BLaER1 treated with 17β-estradiol and CSF1 and Interleukin-3, amounts not matched to agents 10 nM and 100 nM (cell line): ENCODE measurements at regions not wholly inside any gene's neighbourhood (a gene's known extent, or its start where the extent isn't known, plus 50 kb on each side); places are given as distances from the start of the nearest gene placed in this dataset.

Experiments
- H3K27ac ChIP-seq, 11 experiments: shearing (Covaris generic); formaldehyde crosslinking; 2 replicates each; pipeline ENCODE4 v1.8.1; 2022
- H3K27me3 ChIP-seq, 11 experiments: shearing (Covaris generic); formaldehyde crosslinking; 2 replicates each; pipeline ENCODE4 v1.8.1; 2022
- H3K36me3 ChIP-seq, 11 experiments: shearing (Covaris generic); formaldehyde crosslinking; 2 replicates each; pipeline ENCODE4 v1.8.1; 2022
- H3K4me1 ChIP-seq, 10 experiments: shearing (Covaris generic); formaldehyde crosslinking; 2 replicates each; pipeline ENCODE4 v1.8.1; 2022
- H3K4me2 ChIP-seq, 11 experiments: shearing (Covaris generic); formaldehyde crosslinking; 2 replicates each; pipeline ENCODE4 v1.8.1; 2022
- H3K4me3 ChIP-seq, 10 experiments: shearing (Covaris generic); formaldehyde crosslinking; 2 replicates each; pipeline ENCODE4 v1.8.1; 2022
- H3K9ac ChIP-seq, 11 experiments: shearing (Covaris generic); formaldehyde crosslinking; 2 replicates each; pipeline ENCODE4 v1.8.1; 2022
- H3K9me3 ChIP-seq, 11 experiments: shearing (Covaris generic); formaldehyde crosslinking; replicated peaks in 1 of 11; 2 replicates each; pipeline ENCODE4 v1.8.1; 2022
- H4K20me1 ChIP-seq, 11 experiments: shearing (Covaris generic); formaldehyde crosslinking; 2 replicates each; pipeline ENCODE4 v1.8.1; 2022
- Cebpa-rat ChIP-seq, 11 experiments: shearing (Covaris generic); IDR thresholded peaks; 2 replicates each; pipeline ENCODE4 v1.8.1; 2022

DNA sequence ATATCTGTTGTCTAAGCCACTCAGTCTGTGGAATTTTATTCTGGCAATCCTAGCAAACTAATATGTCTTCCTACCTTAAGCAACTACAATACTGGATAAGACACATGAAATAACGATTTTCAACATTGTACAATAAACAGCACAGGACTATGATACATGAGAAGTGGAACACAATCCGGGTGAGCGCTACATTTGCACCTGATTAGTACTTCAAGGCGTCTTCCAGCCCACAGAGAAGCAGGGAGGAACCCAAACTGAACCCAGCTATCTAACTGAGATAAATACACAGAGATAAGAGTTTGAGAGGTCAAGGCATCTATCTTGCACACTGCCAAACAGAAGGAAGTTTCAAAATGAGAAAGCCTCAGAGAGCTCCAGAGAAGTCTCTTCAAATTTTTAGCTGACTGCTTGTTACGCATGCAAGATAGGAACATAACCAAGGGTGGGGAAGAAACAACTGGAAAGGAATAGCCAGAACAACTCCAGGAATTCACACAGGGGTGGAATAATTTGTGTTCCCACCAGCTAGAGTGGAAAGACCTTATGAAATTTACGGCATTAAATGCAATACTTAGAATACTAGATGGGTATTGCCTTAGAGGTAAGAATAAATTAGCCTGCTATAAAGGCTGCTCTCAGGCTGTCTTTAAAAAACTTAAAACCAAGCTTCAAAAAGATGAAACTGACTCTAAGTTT, 481.8 kb downstream of the MTRR start:
- no peak overlapping the region for H3K4me3 ChIP-seq
- no peak overlapping the region for H3K27ac ChIP-seq
- H4K20me1 ChIP-seq = no peaks in the 10 kb centered on the region
- H3K4me2 ChIP-seq = peak overlapping the region; percentile 4 to 57 (median 44); a peak in 17 of 22 replicates
- peaks cover 0 to 17% (median 15%) of the 10 kb centered on the region in 10 experiments; a peak in 17 of 20 replicates for H3K4me1 ChIP-seq
- H3K27me3 ChIP-seq = no peaks in the 10 kb centered on the region
- H3K9me3 ChIP-seq = peaks cover 5 to 27% (median 16%) of the 10 kb centered on the region in 11 experiments; a peak in 20 of 22 replicates
- H3K9ac ChIP-seq = no peak overlapping the region
- TF ChIP-seq Cebpa-rat (IDR thresholded peaks at IDR 0.05) = no peak
- H3K36me3 ChIP-seq = no peaks in the 10 kb centered on the region

DNA sequence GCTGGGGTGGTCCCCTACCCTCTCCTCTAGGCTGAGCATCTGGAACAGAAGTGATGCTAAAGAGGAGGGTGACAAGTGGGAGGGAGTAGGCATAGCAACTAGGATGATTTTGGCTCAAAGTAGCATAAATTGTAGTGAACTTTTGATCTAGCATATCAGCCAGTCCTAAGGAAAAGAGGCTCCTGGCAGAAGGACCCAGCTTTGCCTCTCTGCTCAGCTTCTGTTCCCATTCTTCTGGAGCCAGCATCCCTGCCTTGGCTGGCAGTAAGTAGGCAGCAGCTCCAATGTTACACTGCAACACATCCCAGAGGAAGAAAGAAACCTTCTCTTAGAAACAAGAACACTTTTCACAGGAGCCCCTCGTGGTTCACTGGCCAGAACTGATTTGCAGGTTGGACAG, 487.0 kb downstream of the MTRR start:
- no peak for TF ChIP-seq Cebpa-rat (IDR thresholded peaks at IDR 0.05)
- no peak overlapping the region for H3K4me3 ChIP-seq
- no peaks in the 10 kb centered on the region for H3K4me1 ChIP-seq
- H3K4me2 ChIP-seq = no peak overlapping the region
- H3K36me3 ChIP-seq = no peaks in the 10 kb centered on the region
- H4K20me1 ChIP-seq = no peaks in the 10 kb centered on the region
- no peak overlapping the region for H3K27ac ChIP-seq
- H3K9me3 ChIP-seq = peaks cover 0 to 11% (median 0%) of the 10 kb centered on the region in 11 experiments; a peak in 3 of 22 replicates
- H3K27me3 ChIP-seq = no peaks in the 10 kb centered on the region
- H3K9ac ChIP-seq = no peak overlapping the region

DNA sequence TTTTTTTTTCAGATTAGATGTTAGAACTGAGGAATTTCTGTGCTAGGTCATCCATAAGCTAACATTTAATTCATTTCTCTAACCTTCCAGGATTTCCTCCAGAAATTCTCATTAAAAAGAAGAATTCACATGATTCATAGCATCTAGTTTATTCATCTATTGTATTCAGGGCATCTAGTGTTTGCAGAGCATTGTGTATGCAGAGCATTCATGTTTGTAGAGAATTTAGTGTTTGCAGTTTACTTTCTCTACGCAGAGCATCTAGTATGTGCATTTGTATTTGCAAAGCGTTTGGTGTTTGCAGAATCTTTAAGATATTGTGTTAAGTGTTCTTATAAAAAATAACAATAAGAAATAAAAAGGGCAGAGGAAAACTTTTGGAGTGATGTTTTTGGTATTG, 491.1 kb downstream of the MTRR start:
- H3K9ac ChIP-seq = no peak overlapping the region
- H3K9me3 ChIP-seq = no peaks in the 10 kb centered on the region
- H4K20me1 ChIP-seq = no peaks in the 10 kb centered on the region
- H3K4me2 ChIP-seq = no peak overlapping the region
- H3K4me1 ChIP-seq = no peaks in the 10 kb centered on the region
- no peaks in the 10 kb centered on the region for H3K27me3 ChIP-seq
- H3K36me3 ChIP-seq = no peaks in the 10 kb centered on the region
- TF ChIP-seq Cebpa-rat (IDR thresholded peaks at IDR 0.05) = no peak
- no peak overlapping the region for H3K4me3 ChIP-seq
- no peak overlapping the region for H3K27ac ChIP-seq

DNA sequence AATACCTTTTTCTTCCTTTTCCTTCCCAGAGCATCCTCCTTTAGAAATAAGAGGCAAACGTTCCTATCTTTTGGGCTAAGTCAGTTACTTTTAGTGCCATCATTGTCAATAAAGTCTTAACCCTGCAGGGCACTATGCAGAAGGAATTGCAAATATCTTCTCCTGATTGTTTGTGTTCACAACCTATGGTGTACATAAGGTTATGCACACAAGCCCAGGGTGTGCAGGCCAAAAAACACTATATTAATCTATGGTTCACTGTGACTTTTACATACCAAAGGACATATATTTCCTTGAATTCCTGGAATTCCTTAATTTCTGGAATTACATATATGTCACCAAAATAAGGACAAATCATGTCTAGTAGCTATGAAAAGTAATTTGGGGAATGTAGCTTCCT, 493.5 kb downstream of the MTRR start:
- Histone ChIP-seq H3K27ac (no peak overlapping the region), H3K36me3 (no peaks in the 10 kb centered on the region), H3K9ac (no peak overlapping the region), H3K4me1 (no peaks in the 10 kb centered on the region), H3K27me3 (no peaks in the 10 kb centered on the region), H4K20me1 (no peaks in the 10 kb centered on the region), H3K4me3 (no peak overlapping the region), H3K9me3 (no peaks in the 10 kb centered on the region), H3K4me2 (no peak overlapping the region)
- TF ChIP-seq Cebpa-rat (IDR thresholded peaks at IDR 0.05) = no peak

DNA sequence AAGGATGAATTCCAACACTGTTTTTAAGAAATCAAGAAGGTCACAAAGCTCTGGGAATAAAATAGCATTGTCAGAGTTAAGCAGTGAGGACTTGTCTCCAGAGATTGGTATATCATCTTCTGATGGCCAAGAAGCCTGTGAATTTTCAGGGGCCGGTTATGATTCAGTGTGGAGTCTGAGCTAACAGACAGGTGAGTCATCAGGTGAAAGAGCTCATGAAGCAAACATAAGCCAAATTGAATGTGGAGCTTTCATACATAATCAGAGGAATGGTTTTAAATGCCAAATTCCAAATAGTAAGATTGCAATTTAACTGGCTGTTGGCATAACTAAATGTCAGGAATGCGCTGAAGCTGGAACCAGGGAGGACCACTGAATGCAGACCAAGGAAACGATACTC, 494.2 kb downstream of the MTRR start:
- H3K27ac ChIP-seq = no peak overlapping the region
- H3K4me3 ChIP-seq = no peak overlapping the region
- no peaks in the 10 kb centered on the region for H3K36me3 ChIP-seq
- H3K27me3 ChIP-seq = no peaks in the 10 kb centered on the region
- no peak overlapping the region for H3K9ac ChIP-seq
- no peaks in the 10 kb centered on the region for H3K4me1 ChIP-seq
- H4K20me1 ChIP-seq = no peaks in the 10 kb centered on the region
- no peak overlapping the region for H3K4me2 ChIP-seq
- H3K9me3 ChIP-seq = no peaks in the 10 kb centered on the region
- no peak for TF ChIP-seq Cebpa-rat (IDR thresholded peaks at IDR 0.05)

DNA sequence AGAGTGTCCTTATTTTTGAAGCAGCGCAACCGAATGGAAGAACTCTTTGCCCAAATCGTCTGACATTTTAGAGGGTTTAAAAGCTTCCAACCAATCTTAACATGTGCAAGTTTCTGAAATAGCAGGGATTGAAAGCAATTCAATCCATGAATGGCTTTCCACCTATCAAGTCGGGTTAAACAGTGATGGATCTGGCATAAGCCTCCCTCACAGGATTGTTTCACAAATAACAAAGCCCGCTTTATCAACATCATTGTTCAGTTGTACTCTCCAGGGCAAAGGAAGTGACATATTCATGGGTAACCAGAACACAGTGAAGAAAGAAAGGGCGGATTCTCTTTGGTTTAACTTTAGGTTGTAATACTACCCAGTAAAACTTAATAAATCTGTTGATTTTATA, 497.3 kb downstream of the MTRR start:
- H3K27me3 ChIP-seq = no peaks in the 10 kb centered on the region
- H3K4me2 ChIP-seq = no peak overlapping the region
- H3K4me3 ChIP-seq = no peak overlapping the region
- H3K4me1 ChIP-seq = no peaks in the 10 kb centered on the region
- peaks cover 0 to 3% (median under 1%) of the 10 kb centered on the region in 11 experiments; a peak in 9 of 22 replicates for H3K9me3 ChIP-seq
- no peaks in the 10 kb centered on the region for H4K20me1 ChIP-seq
- no peak for TF ChIP-seq Cebpa-rat (IDR thresholded peaks at IDR 0.05)
- no peak overlapping the region for H3K27ac ChIP-seq
- no peak overlapping the region for H3K9ac ChIP-seq
- H3K36me3 ChIP-seq = no peaks in the 10 kb centered on the region

DNA sequence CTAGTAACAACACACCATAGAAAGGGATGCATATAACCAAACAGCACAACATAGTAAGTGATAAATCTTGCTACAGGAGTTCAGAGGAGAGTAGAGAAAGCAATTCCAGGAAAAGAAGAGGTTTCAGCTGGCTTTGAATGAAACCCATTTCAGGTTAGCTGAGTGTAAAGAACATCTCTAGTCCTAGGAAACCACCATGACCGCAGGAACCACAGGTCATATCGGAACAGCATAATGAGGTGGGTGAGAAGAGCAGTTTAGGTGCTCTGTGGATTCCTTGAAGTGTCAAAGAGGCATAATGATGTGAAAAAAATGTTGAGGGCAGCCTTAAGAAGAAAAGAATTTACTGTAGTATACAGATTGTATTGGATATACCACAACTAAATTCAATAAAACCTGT, 507.5 kb downstream of the MTRR start:
- Histone ChIP-seq H3K27me3 (no peaks in the 10 kb centered on the region), H3K27ac (no peak overlapping the region), H3K4me2 (no peak overlapping the region), H3K9me3 (peaks cover 3 to 16% (median 9%) of the 10 kb centered on the region in 11 experiments; a peak in 13 of 22 replicates), H3K9ac (no peak overlapping the region), H3K36me3 (no peaks in the 10 kb centered on the region), H3K4me3 (no peak overlapping the region), H4K20me1 (no peaks in the 10 kb centered on the region), H3K4me1 (no peaks in the 10 kb centered on the region)
- no peak for TF ChIP-seq Cebpa-rat (IDR thresholded peaks at IDR 0.05)

DNA sequence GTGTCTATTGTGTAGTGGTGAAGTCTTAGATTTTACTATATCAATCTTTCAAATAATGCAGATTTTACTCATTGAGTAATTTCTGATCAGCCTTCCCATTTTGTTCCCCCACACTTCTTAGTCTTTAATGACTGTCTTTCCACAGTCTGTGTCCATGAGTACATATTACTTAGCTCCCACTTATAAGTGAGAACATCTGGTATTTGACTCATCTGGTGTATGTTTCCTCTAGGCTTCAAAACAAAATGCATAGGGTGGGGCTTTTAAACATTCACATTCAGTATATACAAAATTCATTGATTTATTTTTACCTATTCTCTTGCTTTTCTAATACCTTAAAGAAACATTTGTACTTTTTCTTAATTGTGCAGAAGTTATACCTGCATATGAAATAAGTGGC, 513.0 kb downstream of the MTRR start:
- H3K27ac ChIP-seq = no peak overlapping the region
- no peak for TF ChIP-seq Cebpa-rat (IDR thresholded peaks at IDR 0.05)
- no peaks in the 10 kb centered on the region for H3K27me3 ChIP-seq
- H3K9me3 ChIP-seq = peaks cover 0 to 4% (median 0%) of the 10 kb centered on the region in 11 experiments; a peak in 2 of 22 replicates
- H3K4me1 ChIP-seq = no peaks in the 10 kb centered on the region
- H3K36me3 ChIP-seq = no peaks in the 10 kb centered on the region
- H3K9ac ChIP-seq = no peak overlapping the region
- H3K4me2 ChIP-seq = no peak overlapping the region
- no peak overlapping the region for H3K4me3 ChIP-seq
- H4K20me1 ChIP-seq = no peaks in the 10 kb centered on the region

DNA sequence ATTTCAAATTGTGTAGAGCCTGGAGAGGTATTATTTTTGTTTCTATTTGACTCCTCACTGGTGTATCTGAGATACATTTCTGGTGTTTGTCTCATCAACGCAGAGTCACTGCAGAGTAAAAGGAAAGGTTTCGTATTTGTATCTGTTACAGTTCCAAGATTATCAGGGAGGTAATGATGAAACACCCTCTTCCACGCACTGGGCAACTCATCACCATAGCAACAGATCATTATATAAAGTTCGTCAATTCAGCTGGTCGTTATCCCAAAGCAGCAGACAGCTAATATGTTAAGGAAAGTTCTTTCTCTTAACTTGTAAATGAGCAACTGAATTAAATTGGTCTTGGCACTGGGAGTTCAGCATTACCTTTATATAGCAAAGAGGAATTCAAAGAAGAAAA, 513.5 kb downstream of the MTRR start:
- Histone ChIP-seq H3K4me2 (no peak overlapping the region), H4K20me1 (no peaks in the 10 kb centered on the region), H3K27ac (no peak overlapping the region), H3K36me3 (no peaks in the 10 kb centered on the region), H3K4me1 (no peaks in the 10 kb centered on the region), H3K27me3 (no peaks in the 10 kb centered on the region), H3K4me3 (no peak overlapping the region), H3K9me3 (peaks cover 0 to 4% (median 0%) of the 10 kb centered on the region in 11 experiments; a peak in 2 of 22 replicates), H3K9ac (no peak overlapping the region)
- TF ChIP-seq Cebpa-rat (IDR thresholded peaks at IDR 0.05) = no peak

DNA sequence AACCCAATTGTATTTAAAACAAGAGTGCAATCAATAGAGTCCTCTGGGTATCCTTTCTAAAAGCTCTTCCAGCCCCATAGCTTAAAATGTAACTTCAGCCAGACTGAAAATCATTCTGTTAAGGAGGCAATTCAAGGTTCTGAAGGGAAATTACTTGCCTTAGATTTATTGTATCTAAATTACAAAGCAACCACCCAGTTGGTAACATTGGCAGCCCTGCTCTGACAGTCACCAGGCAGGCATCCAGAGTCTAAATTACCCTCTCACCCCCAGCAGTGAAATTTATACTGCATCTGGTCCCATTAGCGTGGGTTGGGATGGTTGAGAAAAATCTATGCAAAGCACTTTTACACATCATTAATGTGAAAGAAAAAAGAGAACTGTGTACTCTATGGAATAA, 514.7 kb downstream of the MTRR start:
- Histone ChIP-seq H3K36me3 (no peaks in the 10 kb centered on the region), H3K9ac (no peak overlapping the region), H4K20me1 (no peaks in the 10 kb centered on the region), H3K4me3 (no peak overlapping the region), H3K27me3 (no peaks in the 10 kb centered on the region), H3K4me2 (no peak overlapping the region), H3K4me1 (no peaks in the 10 kb centered on the region), H3K9me3 (no peaks in the 10 kb centered on the region), H3K27ac (no peak overlapping the region)
- TF ChIP-seq Cebpa-rat (IDR thresholded peaks at IDR 0.05) = no peak
